Uterus (tissue), 3 donors: ENCODE measurements at regions not wholly inside any gene's neighbourhood (a gene's known extent, or its start where the extent isn't known, plus 50 kb on each side); places are given as distances from the start of the nearest gene placed in this dataset.
"Not testable (repeated sequence)": the region's sequence is repeated elsewhere in the genome, so short reads cannot be mapped to it uniquely, and the experiment has no call there.

ENCODE experiments used
- DNase-seq, 2 donors: peaks; one replicate each; pipeline ENCODE4 v3.0.0-alpha.2; 2019 to 2020
- H3K27ac ChIP-seq, 2 donors: fragments of 200-600 bp; sonication (generic); 1 replicate in 1 of 2; 2 replicates in 1 of 2; pipeline ENCODE4 v1.5.1; 2016 to 2018
- H3K27me3 ChIP-seq, 2 donors: fragments of 200-600 bp; sonication (generic); one replicate each; pipeline ENCODE4 v1.5.1; 2018 to 2019; ENCODE audit warnings: control low read depth in 1 of 2
- H3K36me3 ChIP-seq, 2 donors: fragments of 200-600 bp; sonication (generic); one replicate each; pipeline ENCODE4 v1.5.1; 2019; ENCODE audit warnings: control low read depth in 1 of 2
- H3K4me1 ChIP-seq, 2 donors: fragments of 200-600 bp; sonication (generic); one replicate each; pipeline ENCODE4 v1.5.1; 2018 to 2019; ENCODE audit warnings: control low read depth in 1 of 2
- H3K4me3 ChIP-seq, 2 donors: fragments of 200-600 bp; sonication (generic); 1 replicate in 1 of 2; 2 replicates in 1 of 2; pipeline ENCODE4 v1.5.1; 2018 to 2019; ENCODE audit warnings: mild to moderate bottlenecking in 1 of 2
- H3K9me3 ChIP-seq, 2 donors: fragments of 200-600 bp; sonication (generic); one replicate each; pipeline ENCODE4 v1.5.1; 2019; ENCODE audit warnings: control low read depth in 1 of 2
- POLR2A ChIP-seq, 2 donors: fragments of 450-650 bp; IDR thresholded peaks; one replicate each; pipeline ENCODE4 v1.6.1; 2016; ENCODE audit warnings: antibody characterized with exemption in 2 of 2, mild to moderate bottlenecking in 1 of 2, moderate library complexity in 1 of 2
- intact Hi-C: fragments of 100-400 bp; cut with DNase I; formaldehyde crosslinking; loops from one replicate; pipeline ENCODE4 v1.15.1; 2023; ENCODE audit warnings: low total_unique reads
- TF ChIP-seq, protein P1 (sequence below), 4 experiments: fragments of 200-600 bp in 2 of 4; fragments of 450-650 bp in 2 of 4; sonication (generic) in 2 of 4; IDR thresholded peaks; one replicate each; pipeline ENCODE4 v1.5.1; 2016 to 2019; ENCODE audit warnings: antibody characterized with exemption in 4 of 4, mild to moderate bottlenecking in 2 of 4, moderate library complexity in 1 of 4
- donor health status: DM: yes; HTN: yes; CAD: no.

GRCh38 chr13:50485979-50486935 lies 357.2 kb downstream of the DLEU7 start:
- no peaks in the 10 kb centered on the region for H3K9me3 ChIP-seq
- no peaks in the 10 kb centered on the region for H3K4me1 ChIP-seq
- no peaks in the 10 kb centered on the region for H3K36me3 ChIP-seq
- H3K27me3 ChIP-seq = no peaks in the 10 kb centered on the region
- H3K4me3 ChIP-seq = no peak overlapping the region
- intact Hi-C loops = no loop called here
- TF ChIP-seq, protein P1, sequence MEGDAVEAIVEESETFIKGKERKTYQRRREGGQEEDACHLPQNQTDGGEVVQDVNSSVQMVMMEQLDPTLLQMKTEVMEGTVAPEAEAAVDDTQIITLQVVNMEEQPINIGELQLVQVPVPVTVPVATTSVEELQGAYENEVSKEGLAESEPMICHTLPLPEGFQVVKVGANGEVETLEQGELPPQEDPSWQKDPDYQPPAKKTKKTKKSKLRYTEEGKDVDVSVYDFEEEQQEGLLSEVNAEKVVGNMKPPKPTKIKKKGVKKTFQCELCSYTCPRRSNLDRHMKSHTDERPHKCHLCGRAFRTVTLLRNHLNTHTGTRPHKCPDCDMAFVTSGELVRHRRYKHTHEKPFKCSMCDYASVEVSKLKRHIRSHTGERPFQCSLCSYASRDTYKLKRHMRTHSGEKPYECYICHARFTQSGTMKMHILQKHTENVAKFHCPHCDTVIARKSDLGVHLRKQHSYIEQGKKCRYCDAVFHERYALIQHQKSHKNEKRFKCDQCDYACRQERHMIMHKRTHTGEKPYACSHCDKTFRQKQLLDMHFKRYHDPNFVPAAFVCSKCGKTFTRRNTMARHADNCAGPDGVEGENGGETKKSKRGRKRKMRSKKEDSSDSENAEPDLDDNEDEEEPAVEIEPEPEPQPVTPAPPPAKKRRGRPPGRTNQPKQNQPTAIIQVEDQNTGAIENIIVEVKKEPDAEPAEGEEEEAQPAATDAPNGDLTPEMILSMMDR (IDR thresholded peaks at IDR 0.05) = no peak
- TF ChIP-seq POLR2A (IDR thresholded peaks at IDR 0.05) = no peak
- no peak overlapping the region for H3K27ac ChIP-seq
- DNase-seq = no peak

DNA sequence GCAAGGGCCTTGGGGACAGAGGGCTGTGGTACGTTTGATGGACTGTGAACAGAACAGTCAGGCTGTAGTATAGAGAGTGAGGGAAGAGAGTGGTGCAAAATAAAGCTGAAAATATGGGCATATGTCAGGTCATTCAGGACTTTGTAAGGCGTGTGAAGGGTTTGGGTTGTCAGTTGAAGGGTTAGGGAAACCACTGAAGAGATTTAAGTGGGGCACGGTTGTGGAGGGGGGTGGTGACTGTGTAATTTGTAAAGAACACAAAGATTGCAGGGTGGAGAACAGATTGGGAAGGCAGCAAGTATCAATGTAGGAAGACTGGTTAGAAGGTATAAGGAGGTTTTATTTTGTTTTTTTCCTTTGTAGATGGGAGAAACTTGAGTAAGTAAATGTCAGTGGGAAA lies 349.8 kb downstream of the DLEU7 start:
- Histone ChIP-seq H3K36me3 (no peaks in the 10 kb centered on the region), H3K27me3 (no peaks in the 10 kb centered on the region), H3K4me3 (no peak overlapping the region), H3K27ac (no peak overlapping the region), H3K9me3 (no peaks in the 10 kb centered on the region), H3K4me1 (no peaks in the 10 kb centered on the region)
- DNase-seq = no peak
- TF ChIP-seq, protein P1 (IDR thresholded peaks at IDR 0.05) = no peak
- TF ChIP-seq POLR2A (IDR thresholded peaks at IDR 0.05) = no peak
- intact Hi-C loops = no loop called here

- no peak for TF ChIP-seq POLR2A (IDR thresholded peaks at IDR 0.05)
- TF ChIP-seq, protein P1 (IDR thresholded peaks at IDR 0.05) = no peak
- Histone ChIP-seq H3K9me3 (no peaks in the 10 kb centered on the region), H3K4me3 (no peak overlapping the region), H3K27me3 (no peaks in the 10 kb centered on the region), H3K27ac (no peak overlapping the region), H3K36me3 (no peaks in the 10 kb centered on the region), H3K4me1 (no peaks in the 10 kb centered on the region)
- intact Hi-C loops = no loop called here
- DNase-seq = no peak
Measured at GRCh38 chr13:50494138-50494537, 349.4 kb downstream of the DLEU7 start.

DNA sequence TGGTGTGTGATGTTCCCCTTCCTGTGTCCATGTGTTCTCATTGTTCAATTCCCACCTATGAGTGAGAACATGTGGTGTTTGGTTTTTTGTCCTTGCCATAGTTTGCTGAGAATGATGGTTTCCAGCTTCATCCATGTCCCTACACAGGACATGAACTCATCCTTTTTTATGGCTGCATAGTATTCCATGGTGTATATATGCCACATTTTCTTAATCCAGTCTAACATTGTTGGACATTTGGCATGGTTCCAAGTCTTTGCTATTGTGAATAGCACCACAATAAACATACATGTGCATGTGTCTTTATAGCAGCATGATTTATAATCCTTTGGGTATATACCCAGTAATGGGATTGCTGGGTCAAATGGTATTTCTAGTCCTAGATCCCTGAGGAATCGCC lies 340.3 kb downstream of the DLEU7 start:
- intact Hi-C loops, H3K27me3 ChIP-seq, H3K9me3 ChIP-seq, H3K4me3 ChIP-seq, H3K4me1 ChIP-seq, H3K27ac ChIP-seq, DNase-seq, H3K36me3 ChIP-seq: not testable (repeated sequence)

- intact Hi-C loops = no loop called here
- no peaks in the 10 kb centered on the region for H3K36me3 ChIP-seq
- no peaks in the 10 kb centered on the region for H3K9me3 ChIP-seq
- peaks cover 0 to 6% of the 10 kb centered on the region in 2 donors for H3K4me1 ChIP-seq
- DNase-seq = no peak
- no peak overlapping the region for H3K27ac ChIP-seq
- no peak overlapping the region for H3K4me3 ChIP-seq
- H3K27me3 ChIP-seq = no peaks in the 10 kb centered on the region
- no peak for TF ChIP-seq POLR2A (IDR thresholded peaks at IDR 0.05)
- TF ChIP-seq, protein P1 (IDR thresholded peaks at IDR 0.05) = no peak
Measured at GRCh38 chr13:50509167-50509566, 334.3 kb downstream of the DLEU7 start.
